ENCODE measurements at regions not wholly inside any gene's neighbourhood (a gene's known extent, or its start where the extent isn't known, plus 50 kb on each side); places are given as distances from the start of the nearest gene placed in this dataset.

- DNase-seq (ENCODE audit: low spot score): no peak
Measured at GRCh38 chr6:100176951-100177710, 183.1 kb upstream of the MCHR2 start.

GRCh38 chr6:100176311-100176950 is 182.4 kb upstream of the MCHR2 start:
- DNase-seq (ENCODE audit: low spot score): no peak

- DNase-seq (ENCODE audit: low spot score): no peak
Measured at GRCh38 chr6:100175814-100176310, 181.8 kb upstream of the MCHR2 start.

GRCh38 chr6:100173211-100173610 is 179.2 kb upstream of the MCHR2 start:
- DNase-seq (ENCODE audit: low spot score): no peak

GRCh38 chr6:100172322-100172713 is 178.3 kb upstream of the MCHR2 start:
- DNase-seq (ENCODE audit: low spot score): no peak

- DNase-seq (ENCODE audit: low spot score): no peak
Measured at GRCh38 chr6:100171533-100172321, 177.7 kb upstream of the MCHR2 start.

- no peak for DNase-seq (ENCODE audit: low spot score)
Measured at GRCh38 chr6:100168148-100168547, 174.1 kb upstream of the MCHR2 start.

- DNase-seq (ENCODE audit: low spot score): no peak
Measured at GRCh38 chr6:100167585-100167984, 173.6 kb upstream of the MCHR2 start.

GRCh38 chr6:100166956-100167355 is 172.9 kb upstream of the MCHR2 start:
- no peak for DNase-seq (ENCODE audit: low spot score)

- DNase-seq (ENCODE audit: low spot score): no peak
Measured at GRCh38 chr6:100165442-100165841, 171.4 kb upstream of the MCHR2 start.

- DNase-seq (ENCODE audit: low spot score): no peak
Measured at GRCh38 chr6:100163035-100163434, 169.0 kb upstream of the MCHR2 start.

GRCh38 chr6:100161782-100162365 is 167.9 kb upstream of the MCHR2 start:
- no peak for DNase-seq (ENCODE audit: low spot score)

GRCh38 chr6:100160930-100161329 is 166.9 kb upstream of the MCHR2 start:
- no peak for DNase-seq (ENCODE audit: low spot score)

- DNase-seq (ENCODE audit: low spot score): no peak
Measured at GRCh38 chr6:100155141-100155540, 161.1 kb upstream of the MCHR2 start.

GRCh38 chr6:100153636-100154275 is 159.7 kb upstream of the MCHR2 start:
- DNase-seq (ENCODE audit: low spot score): no peak

- DNase-seq (ENCODE audit: low spot score): no peak
Measured at GRCh38 chr6:100152201-100152600, 158.2 kb upstream of the MCHR2 start.

- DNase-seq (ENCODE audit: low spot score): no peak
Measured at GRCh38 chr6:100144991-100145390, 151.0 kb upstream of the MCHR2 start.

GRCh38 chr6:100138346-100139022 is 144.5 kb upstream of the MCHR2 start:
- DNase-seq (ENCODE audit: low spot score): no peak

GRCh38 chr6:100137759-100138158 is 143.7 kb upstream of the MCHR2 start:
- no peak for DNase-seq (ENCODE audit: low spot score)

GRCh38 chr6:100136590-100136989 is 142.6 kb upstream of the MCHR2 start:
- DNase-seq (ENCODE audit: low spot score): no peak

GRCh38 chr6:100135977-100136376 is 142.0 kb upstream of the MCHR2 start:
- DNase-seq (ENCODE audit: low spot score): no peak
